ENCODE measurements at regions not wholly inside any gene's neighbourhood (a gene's known extent, or its start where the extent isn't known, plus 50 kb on each side); places are given as distances from the start of the nearest gene placed in this dataset.
"Not testable (repeated sequence)": the region's sequence is repeated elsewhere in the genome, so short reads cannot be mapped to it uniquely, and the experiment has no call there.

DNA sequence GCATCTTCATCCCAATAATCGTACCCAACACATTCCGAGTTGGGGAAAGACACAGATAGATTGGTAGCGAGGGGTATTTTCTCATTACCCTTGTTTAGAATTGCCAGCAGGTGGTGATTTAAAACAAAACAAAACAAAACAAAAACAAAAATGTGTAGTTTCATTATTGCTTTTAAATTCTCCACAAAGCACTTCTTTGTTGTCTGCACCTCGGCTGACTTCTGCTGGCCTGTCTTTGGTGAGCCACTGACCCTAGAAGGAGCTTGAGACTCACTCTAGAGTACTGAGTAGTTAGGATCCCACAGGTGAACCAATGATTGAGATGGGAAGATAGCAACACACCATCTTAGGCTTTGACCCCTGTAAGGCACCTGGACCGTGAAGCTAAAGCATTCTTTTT is 105.4 kb upstream of the BET1 start:
- no peak for DNase-seq (ENCODE audit: low read depth in 2 of 2)

DNA sequence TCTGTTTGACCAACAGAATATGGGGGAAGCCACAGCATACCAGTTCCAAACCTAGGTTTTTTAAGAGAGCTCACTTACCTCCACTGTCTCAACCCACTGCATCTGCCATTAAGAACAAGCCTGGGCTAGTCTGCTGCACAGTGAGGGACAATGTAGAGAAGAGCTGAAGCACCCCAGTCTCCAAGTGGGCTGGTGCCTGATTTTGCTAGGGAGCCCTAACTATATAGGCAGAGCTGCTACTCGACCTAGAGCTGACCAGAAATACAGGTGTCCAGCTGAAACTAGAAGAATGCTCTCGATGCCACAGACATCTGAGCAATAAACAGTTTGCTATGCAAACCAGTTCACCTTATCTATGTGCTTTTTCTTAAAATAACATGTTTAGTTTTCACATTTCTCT is 106.9 kb upstream of the BET1 start:
- no peak for DNase-seq (ENCODE audit: low read depth in 2 of 2)

DNA sequence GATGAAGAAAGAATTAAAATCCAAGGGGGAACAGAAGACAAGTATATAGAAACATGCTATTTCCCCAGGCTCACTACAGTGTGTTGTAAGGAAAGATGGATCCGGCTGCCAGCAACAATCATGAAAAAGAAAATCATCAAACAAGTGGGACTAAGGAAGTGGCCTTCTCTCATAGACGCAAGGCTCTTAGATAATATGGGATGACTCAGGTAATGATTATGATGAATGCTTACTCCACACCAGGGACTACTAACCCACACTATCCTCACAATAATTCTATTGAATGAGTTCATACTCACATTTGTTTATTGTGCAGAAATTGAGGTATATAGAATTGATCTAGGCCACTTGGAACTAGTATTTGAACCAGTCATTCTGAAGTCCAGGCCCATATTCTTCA is 111.2 kb upstream of the BET1 start:
- DNase-seq (ENCODE audit: low read depth in 2 of 2), result no peak

GRCh38 chr7:94123136-94123535 is 119.0 kb upstream of the BET1 start:
- DNase-seq (ENCODE audit: low read depth in 2 of 2), result no peak

DNA sequence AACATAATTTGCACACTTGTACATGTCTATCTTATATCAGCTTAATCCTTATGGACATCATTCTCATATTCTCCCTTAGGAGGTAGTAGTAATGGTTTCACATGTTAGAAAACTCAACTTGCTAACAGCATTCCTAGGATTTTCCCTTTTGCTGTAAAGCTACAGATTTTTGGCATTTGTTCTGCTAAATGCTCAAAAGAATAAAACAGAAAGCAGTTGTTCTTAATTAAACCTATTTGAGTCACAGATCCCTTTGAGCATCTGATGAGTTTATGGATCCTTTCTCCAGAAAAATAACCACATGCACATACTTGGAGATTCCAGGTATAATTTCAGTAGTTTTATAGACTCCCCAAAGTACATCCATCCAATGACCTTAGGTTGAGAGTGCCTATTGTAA is 122.9 kb upstream of the BET1 start:
- DNase-seq (ENCODE audit: low read depth in 2 of 2), result no peak

- no peak for DNase-seq (ENCODE audit: low read depth in 2 of 2)
Observed at GRCh38 chr7:94128072-94128471, 123.9 kb upstream of the BET1 start.

DNA sequence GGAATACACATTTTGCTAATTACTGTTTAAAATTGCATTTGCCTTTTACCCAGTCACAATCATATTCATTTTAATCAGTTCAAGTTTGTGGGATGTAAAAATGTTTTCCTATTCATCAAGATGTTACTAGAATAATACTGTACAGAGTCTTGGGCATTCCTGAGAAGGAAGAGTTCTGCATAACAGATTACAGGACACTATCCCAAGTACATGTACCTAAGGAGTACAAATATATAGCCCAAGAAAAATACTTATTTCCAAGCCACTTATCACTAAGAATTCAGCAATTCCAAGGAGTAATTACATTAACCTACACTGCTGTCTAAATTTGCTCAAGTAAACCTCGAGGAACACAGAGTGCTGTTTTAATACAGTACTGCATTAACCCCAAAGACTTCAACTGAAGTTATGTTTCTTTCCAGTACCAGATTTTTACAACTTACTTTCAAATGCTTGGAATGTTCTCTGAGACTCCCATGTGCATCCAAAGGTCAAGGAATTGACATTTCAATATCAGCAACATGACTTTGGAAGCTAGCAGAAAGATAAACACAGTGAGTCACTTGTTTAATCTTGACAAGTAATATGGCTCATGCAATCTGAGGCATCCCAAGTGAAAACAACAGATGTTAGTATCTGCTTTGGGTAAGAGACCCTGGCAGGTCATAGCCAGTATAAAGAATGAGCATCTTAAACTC is 125.4 kb upstream of the BET1 start:
- DNase-seq (ENCODE audit: low read depth in 2 of 2), result no peak

- DNase-seq (ENCODE audit: low read depth in 2 of 2), result no peak
Observed at GRCh38 chr7:94130716-94131115, 126.6 kb upstream of the BET1 start.

DNA sequence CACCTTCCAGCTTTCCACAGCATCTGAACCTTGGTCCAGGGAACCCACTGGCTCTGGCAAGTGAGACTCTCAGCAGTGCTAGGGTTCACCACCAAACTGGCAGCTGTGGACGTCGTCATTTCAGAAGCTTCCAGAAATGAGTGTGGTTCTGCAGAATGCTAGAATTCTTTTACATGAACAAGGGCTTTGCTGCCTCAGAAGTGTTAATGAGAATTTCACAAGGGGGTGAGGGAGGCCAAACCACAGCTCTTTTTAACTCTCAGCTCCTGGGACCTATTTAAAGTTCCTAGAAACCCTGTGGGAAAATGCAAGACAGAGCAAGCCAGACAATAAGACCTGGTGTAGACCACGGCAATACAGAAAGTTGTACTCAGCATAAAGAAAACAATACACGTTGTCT is 129.3 kb upstream of the BET1 start:
- no peak for DNase-seq (ENCODE audit: low read depth in 2 of 2)

GRCh38 chr7:94135180-94135579 is 131.0 kb upstream of the BET1 start:
- no peak for DNase-seq (ENCODE audit: low read depth in 2 of 2)

DNA sequence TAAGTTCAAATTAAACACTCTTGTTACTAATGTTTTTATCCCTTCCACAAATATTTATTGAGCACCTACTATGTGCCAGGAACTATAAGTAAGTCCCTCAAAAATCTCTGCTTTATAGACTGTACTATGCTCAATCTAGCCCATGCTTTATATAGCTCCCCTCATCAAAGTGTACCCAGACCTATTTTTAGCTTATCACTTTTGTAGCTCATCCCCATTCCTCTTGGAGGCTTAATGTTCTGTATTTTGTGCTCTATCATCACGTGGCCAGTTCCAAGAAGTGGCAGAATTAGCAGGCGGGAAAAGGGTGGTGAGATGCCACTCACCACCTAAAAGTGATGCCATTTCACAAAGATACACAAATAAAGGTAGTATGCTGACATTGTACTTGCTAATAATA is 138.1 kb upstream of the BET1 start:
- no peak for DNase-seq (ENCODE audit: low read depth in 2 of 2)

DNA sequence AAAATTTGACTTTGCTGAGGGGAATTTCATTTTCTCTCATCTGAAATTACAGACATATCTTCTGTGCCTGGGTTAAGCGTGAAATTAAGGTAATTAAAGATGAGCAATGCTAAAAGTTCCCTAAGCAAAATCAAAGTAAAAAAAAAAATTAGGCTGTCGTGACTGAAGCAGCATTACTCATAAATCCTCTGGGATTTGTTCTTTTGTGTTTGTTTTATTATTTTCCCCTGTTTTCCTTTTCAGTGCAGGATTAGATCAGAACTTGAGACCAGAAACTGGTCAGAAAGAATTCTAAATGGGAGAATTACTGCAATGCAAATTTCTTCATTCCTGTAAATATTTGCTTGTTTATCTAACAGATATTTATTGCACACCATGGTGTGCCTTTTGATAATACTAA is 141.4 kb upstream of the BET1 start:
- DNase-seq (ENCODE audit: low read depth in 2 of 2), result no peak

- no peak for DNase-seq (ENCODE audit: low read depth in 2 of 2)
Observed at GRCh38 chr7:94146408-94146807, 142.3 kb upstream of the BET1 start.

- DNase-seq (ENCODE audit: low read depth in 2 of 2), result no peak
Observed at GRCh38 chr7:94149789-94150545, 145.8 kb upstream of the BET1 start.

DNA sequence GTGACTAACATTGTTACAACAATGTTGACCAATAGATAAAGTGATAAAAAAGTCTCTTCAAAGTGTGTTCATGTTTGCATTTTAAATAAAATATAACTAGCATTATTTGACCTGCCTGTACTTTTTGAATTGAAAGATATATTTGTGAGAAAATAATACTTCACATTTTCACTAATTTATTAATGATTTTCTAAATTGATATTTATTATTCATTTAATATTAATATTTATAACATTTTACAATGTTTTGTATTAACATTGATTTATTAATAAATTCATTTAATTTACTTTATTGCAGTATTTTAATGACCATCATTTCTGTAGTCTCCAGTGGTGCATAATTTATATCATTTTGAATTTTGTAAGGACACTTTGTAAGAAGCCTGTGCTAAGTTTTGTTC is 150.0 kb upstream of the BET1 start:
- DNase-seq (ENCODE audit: low read depth in 2 of 2), result no peak

- DNase-seq (ENCODE audit: low read depth in 2 of 2), result no peak
Observed at GRCh38 chr7:94154858-94155257, 150.7 kb upstream of the BET1 start.

DNA sequence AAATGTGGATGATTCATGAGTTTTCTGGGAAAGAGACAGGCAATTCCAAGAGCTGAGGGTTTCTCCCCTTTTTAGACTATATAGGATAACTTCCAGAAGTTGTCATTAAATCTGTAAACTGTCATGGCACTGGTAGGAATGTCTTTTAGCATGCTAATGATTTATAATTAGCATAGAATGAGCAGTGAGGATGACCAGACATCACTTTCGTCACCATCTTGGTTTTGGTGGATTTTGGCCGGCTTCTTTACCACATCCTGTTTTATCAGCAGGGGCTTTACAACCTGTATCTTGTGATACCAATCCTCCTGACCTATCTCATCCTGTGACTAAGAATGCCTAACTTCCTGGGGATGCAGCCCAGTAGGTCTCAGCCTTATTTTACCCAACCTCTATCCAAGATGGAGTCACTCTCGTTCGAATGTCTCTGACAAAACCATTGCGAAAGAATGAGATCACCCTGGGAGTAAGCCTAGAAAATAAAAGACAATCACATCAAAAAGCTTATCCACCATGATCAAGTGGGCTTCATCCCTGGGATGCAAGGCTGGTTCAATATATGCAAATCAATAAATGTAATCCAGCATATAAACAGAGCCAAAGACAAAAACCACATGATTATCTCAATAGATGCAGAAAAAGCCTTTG is 153.6 kb upstream of the BET1 start:
- DNase-seq (ENCODE audit: low read depth in 2 of 2), result not testable (repeated sequence)

DNA sequence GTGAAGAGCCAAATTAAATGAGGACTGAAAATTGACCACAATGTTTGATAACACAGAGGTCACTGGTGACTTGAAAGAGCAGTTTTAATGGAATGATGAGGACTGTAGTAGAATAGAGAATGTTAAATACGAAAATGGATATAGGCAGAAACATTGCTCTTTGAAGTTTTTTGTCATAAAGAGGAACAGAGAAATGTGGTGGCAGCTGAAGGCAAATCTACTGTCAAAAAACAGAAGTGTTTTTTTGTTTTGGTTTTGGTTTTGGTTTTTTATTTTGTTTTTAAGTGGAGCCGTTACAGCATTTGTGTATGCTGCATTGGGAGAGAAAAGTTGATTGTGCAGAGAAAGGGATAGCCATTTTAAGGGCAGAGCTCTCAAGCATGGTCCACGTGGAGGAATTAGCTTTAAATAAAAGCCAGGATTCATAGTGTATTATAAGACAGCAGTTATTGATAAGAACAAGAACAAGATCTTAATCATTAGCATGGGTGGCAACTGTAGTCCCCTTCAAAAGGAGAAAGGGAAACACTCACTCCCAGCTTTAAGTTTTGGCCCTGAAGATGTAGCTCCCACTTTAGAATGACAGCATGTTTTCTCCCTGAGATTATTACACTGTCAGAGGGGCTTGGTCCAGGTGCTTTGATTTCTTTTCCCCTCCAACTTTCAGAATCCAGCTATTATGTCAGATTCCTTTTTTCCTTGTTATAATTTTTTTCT is 156.7 kb upstream of the BET1 start:
- DNase-seq (ENCODE audit: low read depth in 2 of 2), result no peak

DNA sequence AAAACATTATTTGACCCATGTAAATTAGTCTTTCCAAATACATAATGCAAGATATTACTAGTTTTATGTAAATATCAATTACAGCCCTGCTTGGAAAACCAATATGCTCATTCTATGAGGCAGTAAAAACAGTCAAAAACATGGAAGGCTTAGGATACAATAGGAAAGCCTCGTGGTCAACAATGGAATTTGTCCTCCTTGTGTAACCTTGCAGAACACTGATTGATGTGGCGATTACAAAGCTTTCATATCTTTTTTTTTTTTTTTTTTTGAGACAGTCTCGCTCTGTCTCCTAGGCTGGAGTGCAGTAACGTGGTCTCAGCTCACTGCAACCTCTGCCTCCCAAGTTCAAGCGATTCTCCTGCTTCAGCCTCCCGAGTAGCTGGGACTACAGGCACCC is 157.3 kb upstream of the BET1 start:
- no peak for DNase-seq (ENCODE audit: low read depth in 2 of 2)

- DNase-seq (ENCODE audit: low read depth in 2 of 2), result no peak
Observed at GRCh38 chr7:94169682-94170081, 165.5 kb upstream of the BET1 start.

DNA sequence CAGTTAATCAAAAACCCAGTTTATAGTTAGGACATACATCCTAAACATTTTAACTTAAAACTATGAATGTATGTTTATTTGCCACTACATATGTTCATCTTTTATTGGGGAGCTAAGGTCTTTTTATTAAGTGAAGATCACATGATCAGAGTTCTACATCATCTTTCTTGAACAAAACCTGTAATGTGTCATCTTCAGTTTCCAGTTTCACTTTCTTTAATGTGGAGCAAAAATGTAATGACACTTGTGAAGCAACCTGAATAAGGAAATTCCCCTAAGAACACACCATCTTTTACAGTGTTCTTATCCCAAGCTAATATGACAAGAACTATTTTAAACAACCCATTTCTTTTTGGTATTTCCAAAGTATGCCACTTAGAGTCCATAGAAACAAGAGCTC is 166.7 kb upstream of the BET1 start:
- DNase-seq (ENCODE audit: low read depth in 2 of 2), result no peak

DNA sequence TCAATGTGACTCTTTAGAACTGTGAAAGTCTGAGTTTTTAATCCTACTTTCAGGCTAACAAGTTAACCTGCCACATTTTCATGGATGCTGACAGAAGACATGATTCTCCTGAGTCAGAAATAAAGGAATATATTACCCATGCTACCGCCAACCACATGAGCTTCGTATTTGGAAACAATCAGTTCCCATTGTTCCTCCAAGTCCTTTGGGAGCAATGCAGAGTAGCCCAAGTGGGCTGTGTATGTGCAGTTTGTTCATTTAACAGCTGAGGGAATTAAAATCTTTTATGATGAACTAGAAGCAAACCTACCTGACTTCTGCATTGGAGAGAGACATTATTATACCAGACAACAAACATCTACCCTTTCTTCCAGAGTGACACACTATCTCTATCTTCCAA is 169.3 kb upstream of the BET1 start:
- DNase-seq (ENCODE audit: low read depth in 2 of 2), result no peak

GRCh38 chr7:94174375-94174774 is 170.2 kb upstream of the BET1 start:
- DNase-seq (ENCODE audit: low read depth in 2 of 2), result no peak
